ENCODE measurements at regions not wholly inside any gene's neighbourhood (a gene's known extent, or its start where the extent isn't known, plus 50 kb on each side); places are given as distances from the start of the nearest gene placed in this dataset.

DNA sequence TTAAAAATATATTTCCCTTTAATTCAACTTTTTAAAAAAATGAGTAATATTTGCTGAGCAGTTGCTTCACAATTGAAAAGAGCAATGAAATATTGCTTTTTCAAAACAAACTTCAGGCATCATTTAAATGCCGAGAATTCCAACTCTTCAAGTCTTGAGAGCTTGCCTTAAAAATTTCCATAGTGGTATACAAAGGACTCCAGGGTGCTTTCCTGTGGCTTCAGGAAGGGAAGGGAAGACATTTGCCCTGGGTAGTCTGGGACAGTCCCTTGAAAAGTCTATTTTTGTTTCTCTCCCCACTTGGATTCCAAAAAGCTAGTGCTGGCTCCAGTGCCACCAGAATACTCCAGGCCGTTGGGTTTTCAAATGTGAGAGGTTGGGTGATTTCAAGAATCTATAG lies 71.7 kb downstream of the HYCC1 start:
- H3K27me3 ChIP-seq = no peaks in the 10 kb centered on the region
- peaks cover 0 to 16% (median 0%) of the 10 kb centered on the region in 3 donors for H3K36me3 ChIP-seq
- no peak for DNase-seq
- no peaks in the 10 kb centered on the region for H3K4me1 ChIP-seq
- H3K27ac ChIP-seq = no peak overlapping the region
- intact Hi-C loops (cut with DNase I) = no loop called here
- no peaks in the 10 kb centered on the region for H3K9me3 ChIP-seq
- WGBS, 2 donors = 69 to 86% methylated on average over 2 of the region's 2 CpGs
- TF ChIP-seq, protein P1, sequence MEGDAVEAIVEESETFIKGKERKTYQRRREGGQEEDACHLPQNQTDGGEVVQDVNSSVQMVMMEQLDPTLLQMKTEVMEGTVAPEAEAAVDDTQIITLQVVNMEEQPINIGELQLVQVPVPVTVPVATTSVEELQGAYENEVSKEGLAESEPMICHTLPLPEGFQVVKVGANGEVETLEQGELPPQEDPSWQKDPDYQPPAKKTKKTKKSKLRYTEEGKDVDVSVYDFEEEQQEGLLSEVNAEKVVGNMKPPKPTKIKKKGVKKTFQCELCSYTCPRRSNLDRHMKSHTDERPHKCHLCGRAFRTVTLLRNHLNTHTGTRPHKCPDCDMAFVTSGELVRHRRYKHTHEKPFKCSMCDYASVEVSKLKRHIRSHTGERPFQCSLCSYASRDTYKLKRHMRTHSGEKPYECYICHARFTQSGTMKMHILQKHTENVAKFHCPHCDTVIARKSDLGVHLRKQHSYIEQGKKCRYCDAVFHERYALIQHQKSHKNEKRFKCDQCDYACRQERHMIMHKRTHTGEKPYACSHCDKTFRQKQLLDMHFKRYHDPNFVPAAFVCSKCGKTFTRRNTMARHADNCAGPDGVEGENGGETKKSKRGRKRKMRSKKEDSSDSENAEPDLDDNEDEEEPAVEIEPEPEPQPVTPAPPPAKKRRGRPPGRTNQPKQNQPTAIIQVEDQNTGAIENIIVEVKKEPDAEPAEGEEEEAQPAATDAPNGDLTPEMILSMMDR (IDR thresholded peaks at IDR 0.05) = no peak
- TF ChIP-seq POLR2A (IDR thresholded peaks at IDR 0.05) = no peak
- H3K4me3 ChIP-seq = no peak overlapping the region

DNA sequence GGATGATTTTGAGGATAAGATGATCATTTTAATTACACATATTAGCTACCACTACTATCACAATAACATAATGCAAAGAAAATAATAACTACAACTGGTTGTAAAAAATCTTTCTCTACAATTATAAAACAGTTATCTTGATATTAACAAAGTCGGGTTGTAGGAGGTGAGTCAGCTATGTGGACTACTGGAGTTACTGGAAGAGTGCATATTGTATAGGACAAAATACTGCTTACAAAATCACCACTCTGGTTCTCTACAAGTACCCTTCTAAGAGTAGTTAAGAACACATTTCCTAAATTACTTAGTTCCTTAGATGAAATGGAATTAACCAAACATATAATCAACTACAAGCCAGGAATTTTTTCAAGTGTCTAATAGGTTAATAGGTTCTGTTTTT lies 74.1 kb downstream of the HYCC1 start:
- TF ChIP-seq, protein P1 (IDR thresholded peaks at IDR 0.05) = no peak
- no peak for TF ChIP-seq POLR2A (IDR thresholded peaks at IDR 0.05)
- no peak overlapping the region for H3K4me3 ChIP-seq
- no peaks in the 10 kb centered on the region for H3K9me3 ChIP-seq
- no peak for DNase-seq
- H3K4me1 ChIP-seq = peaks cover 0 to 5% (median 5%) of the 10 kb centered on the region in 3 donors
- intact Hi-C loops (cut with DNase I) = no loop called here
- WGBS, 2 donors = 81 to 89% methylated on average over 1 of the region's 1 CpG
- H3K36me3 ChIP-seq = peaks cover 0 to 5% (median 0%) of the 10 kb centered on the region in 3 donors
- no peak overlapping the region for H3K27ac ChIP-seq
- H3K27me3 ChIP-seq = no peaks in the 10 kb centered on the region

DNA sequence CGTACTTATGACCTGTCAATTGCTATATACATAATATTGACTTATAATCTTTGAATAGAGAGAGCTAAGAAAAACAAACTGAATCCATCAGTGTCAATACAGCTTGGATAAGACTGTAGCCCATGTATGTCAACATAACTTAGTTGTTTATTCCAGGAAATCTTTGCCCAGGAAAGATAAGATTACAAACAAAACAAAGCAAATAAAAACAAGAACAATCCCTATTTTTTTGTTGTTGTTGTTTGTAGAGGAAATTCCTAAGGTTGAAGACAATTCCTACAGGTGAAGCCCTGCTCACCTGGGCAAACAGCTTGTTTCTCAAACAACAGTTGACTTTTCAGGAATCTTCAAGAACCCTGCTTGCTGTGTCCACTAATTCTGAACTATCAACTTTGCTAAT lies 76.0 kb downstream of the HYCC1 start:
- no peak overlapping the region for H3K4me3 ChIP-seq
- H3K27me3 ChIP-seq = no peaks in the 10 kb centered on the region
- intact Hi-C loops (cut with DNase I) = no loop called here
- peaks cover 0 to 11% (median 5%) of the 10 kb centered on the region in 3 donors for H3K4me1 ChIP-seq
- WGBS, 2 donors = 72 to 90% methylated on average over 1 of the region's 1 CpG
- DNase-seq = no peak
- peaks cover 0 to 5% (median 0%) of the 10 kb centered on the region in 3 donors for H3K36me3 ChIP-seq
- H3K9me3 ChIP-seq = no peaks in the 10 kb centered on the region
- H3K27ac ChIP-seq = no peak overlapping the region
- TF ChIP-seq, protein P1 (IDR thresholded peaks at IDR 0.05) = no peak
- TF ChIP-seq POLR2A (IDR thresholded peaks at IDR 0.05) = no peak

DNA sequence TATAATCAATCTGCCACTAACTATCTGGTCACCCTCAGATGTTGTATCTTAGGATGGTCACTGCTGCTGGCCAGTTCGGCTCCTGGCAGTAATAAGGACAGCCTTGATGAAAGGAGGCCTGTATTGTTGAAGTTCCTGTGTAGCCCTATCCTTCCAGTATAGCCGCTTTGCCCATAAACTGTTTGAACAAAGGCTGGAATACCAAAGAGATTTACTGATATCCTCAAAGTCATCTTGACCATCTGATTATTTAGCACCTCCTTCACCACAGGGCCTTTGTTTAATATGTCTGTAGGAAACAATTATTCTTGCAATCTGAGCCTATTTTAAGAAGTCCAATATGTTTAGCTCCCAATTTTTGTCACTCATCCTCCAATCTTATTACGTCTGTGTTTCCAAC lies 77.7 kb downstream of the HYCC1 start:
- Histone ChIP-seq H3K4me1 (peaks cover 0 to 11% (median 5%) of the 10 kb centered on the region in 3 donors), H3K4me3 (no peak overlapping the region), H3K27me3 (no peaks in the 10 kb centered on the region), H3K36me3 (peaks cover 0 to 5% (median 0%) of the 10 kb centered on the region in 3 donors), H3K27ac (no peak overlapping the region), H3K9me3 (no peaks in the 10 kb centered on the region)
- intact Hi-C loops (cut with DNase I) = no loop called here
- DNase-seq = no peak
- no peak for TF ChIP-seq POLR2A (IDR thresholded peaks at IDR 0.05)
- TF ChIP-seq, protein P1 (IDR thresholded peaks at IDR 0.05) = no peak
- 89 to 91% methylated on average over 3 of the region's 3 CpGs for WGBS, 2 donors

DNA sequence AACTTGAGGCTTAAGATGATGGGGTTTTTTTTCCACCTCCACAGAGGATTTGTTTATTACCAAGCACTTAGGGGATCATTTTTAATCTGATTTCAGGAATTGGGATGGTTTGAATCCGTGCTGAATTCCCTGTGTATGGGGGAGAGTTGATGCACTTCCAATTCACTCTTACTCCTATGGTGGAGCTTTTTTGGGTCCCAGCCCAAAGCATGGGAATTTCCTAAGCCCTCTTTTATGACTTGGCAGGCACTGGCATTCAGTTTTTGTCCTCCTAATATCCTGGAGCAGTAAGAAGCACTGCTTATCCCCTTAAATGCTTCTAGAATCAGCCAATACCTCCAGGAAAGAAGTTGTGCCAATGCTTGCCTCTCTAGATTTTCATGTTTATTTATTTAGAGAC lies 78.7 kb downstream of the HYCC1 start:
- no peak for DNase-seq
- intact Hi-C loops (cut with DNase I) = no loop called here
- WGBS, 2 donors = 6 to 7% methylated on average over 1 of the region's 1 CpG

More for the DNA sequence above, 78.7 kb downstream of the HYCC1 start:
- TF ChIP-seq, protein P1 (IDR thresholded peaks at IDR 0.05) = no peak
- no peak for TF ChIP-seq POLR2A (IDR thresholded peaks at IDR 0.05)
- Histone ChIP-seq H3K27ac (no peak overlapping the region), H3K4me1 (peaks cover 0 to 11% (median 5%) of the 10 kb centered on the region in 3 donors), H3K9me3 (no peaks in the 10 kb centered on the region), H3K4me3 (no peak overlapping the region), H3K27me3 (no peaks in the 10 kb centered on the region), H3K36me3 (no peaks in the 10 kb centered on the region)

Data from esophagus squamous epithelium (tissue), 5 donors.